ENCODE measurements at regions not wholly inside any gene's neighbourhood (a gene's known extent, or its start where the extent isn't known, plus 50 kb on each side); places are given as distances from the start of the nearest gene placed in this dataset.
"Not testable (repeated sequence)": the region's sequence is repeated elsewhere in the genome, so short reads cannot be mapped to it uniquely, and the experiment has no call there.

GRCh38 chr16:26598998-26599784, 467.5 kb upstream of the C16orf82 start:
- DNase-seq = no peak

- DNase-seq = no peak
Measured at GRCh38 chr16:26599785-26600104, 467.0 kb upstream of the C16orf82 start.

GRCh38 chr16:26601335-26601734, 465.4 kb upstream of the C16orf82 start:
- no peak for DNase-seq

- DNase-seq = no peak
Measured at GRCh38 chr16:26605626-26606271, 461.0 kb upstream of the C16orf82 start.

GRCh38 chr16:26606381-26607150, 460.2 kb upstream of the C16orf82 start:
- DNase-seq = no peak

- no peak for DNase-seq
Measured at GRCh38 chr16:26614237-26614841, 452.4 kb upstream of the C16orf82 start.

- no peak for DNase-seq
Measured at GRCh38 chr16:26623442-26623841, 443.3 kb upstream of the C16orf82 start.

- DNase-seq = no peak
Measured at GRCh38 chr16:26627958-26628357, 438.8 kb upstream of the C16orf82 start.

GRCh38 chr16:26631365-26631764, 435.4 kb upstream of the C16orf82 start:
- DNase-seq = not testable (repeated sequence)

GRCh38 chr16:26642047-26642664, 424.6 kb upstream of the C16orf82 start:
- no peak for DNase-seq

GRCh38 chr16:26643519-26643918, 423.2 kb upstream of the C16orf82 start:
- DNase-seq = no peak

- DNase-seq = no peak
Measured at GRCh38 chr16:26644912-26645543, 421.7 kb upstream of the C16orf82 start.

- DNase-seq = peak; percentile 9
Measured at GRCh38 chr16:26645614-26646013, 421.1 kb upstream of the C16orf82 start.

GRCh38 chr16:26647870-26648269, 418.9 kb upstream of the C16orf82 start:
- DNase-seq = no peak

GRCh38 chr16:26648851-26649250, 417.9 kb upstream of the C16orf82 start:
- no peak for DNase-seq

GRCh38 chr16:26649381-26650045, 417.2 kb upstream of the C16orf82 start:
- DNase-seq = no peak

- no peak for DNase-seq
Measured at GRCh38 chr16:26651464-26651863, 415.3 kb upstream of the C16orf82 start.

- no peak for DNase-seq
Measured at GRCh38 chr16:26651884-26652283, 414.8 kb upstream of the C16orf82 start.

GRCh38 chr16:26658486-26658885, 408.2 kb upstream of the C16orf82 start:
- DNase-seq = no peak

GRCh38 chr16:26658915-26659314, 407.8 kb upstream of the C16orf82 start:
- no peak for DNase-seq

- DNase-seq = no peak
Measured at GRCh38 chr16:26664086-26664485, 402.6 kb upstream of the C16orf82 start.
